HUDEP-2 (cell line): ENCODE measurements at regions not wholly inside any gene's neighbourhood (a gene's known extent, or its start where the extent isn't known, plus 50 kb on each side); places are given as distances from the start of the nearest gene placed in this dataset.

Source experiments
- DNase-seq, 76 experiments: peaks; one replicate each; lab custom pipeline; 2025; ENCODE audit not compliant: unreplicated experiment in 76 of 76; lab: John Stamatoyannopoulos, UW

GRCh38 chr13:88526186-88526852 is 855.1 kb downstream of the SLITRK5 start:
- DNase-seq = no peak

GRCh38 chr13:88526853-88527215 is 855.7 kb downstream of the SLITRK5 start:
- no peak for DNase-seq

GRCh38 chr13:88541994-88542393 is 870.8 kb downstream of the SLITRK5 start:
- DNase-seq = no peak

GRCh38 chr13:88544836-88545235 is 873.7 kb downstream of the SLITRK5 start:
- no peak for DNase-seq

- DNase-seq = no peak
Observed at GRCh38 chr13:88552966-88553365, 881.8 kb downstream of the SLITRK5 start.

- no peak for DNase-seq
Observed at GRCh38 chr13:88565566-88565965, 894.4 kb downstream of the SLITRK5 start.

GRCh38 chr13:88585861-88586260 is 914.7 kb downstream of the SLITRK5 start:
- DNase-seq = no peak

GRCh38 chr13:88586263-88586662 is 915.1 kb downstream of the SLITRK5 start:
- DNase-seq = no peak

GRCh38 chr13:88590574-88590973 is 919.4 kb downstream of the SLITRK5 start:
- DNase-seq = no peak

GRCh38 chr13:88592105-88592504 is 920.9 kb downstream of the SLITRK5 start:
- DNase-seq = no peak

- DNase-seq = no peak
Observed at GRCh38 chr13:88601949-88602348, 930.8 kb downstream of the SLITRK5 start.

GRCh38 chr13:88602786-88603777 is 931.9 kb downstream of the SLITRK5 start:
- no peak for DNase-seq

GRCh38 chr13:88617176-88617575 is 946.0 kb downstream of the SLITRK5 start:
- DNase-seq = no peak

- no peak for DNase-seq
Observed at GRCh38 chr13:88622362-88622973, 951.3 kb downstream of the SLITRK5 start.

- DNase-seq = no peak
Observed at GRCh38 chr13:88623150-88623549, 952.0 kb downstream of the SLITRK5 start.

GRCh38 chr13:88627071-88627470 is 955.9 kb downstream of the SLITRK5 start:
- no peak for DNase-seq

GRCh38 chr13:88628882-88629281 is 957.7 kb downstream of the SLITRK5 start:
- no peak for DNase-seq

- no peak for DNase-seq
Observed at GRCh38 chr13:88637935-88638334, 966.8 kb downstream of the SLITRK5 start.

- DNase-seq = no peak
Observed at GRCh38 chr13:88643233-88643632, 972.1 kb downstream of the SLITRK5 start.

- no peak for DNase-seq
Observed at GRCh38 chr13:88648598-88649373, 977.6 kb downstream of the SLITRK5 start.

- no peak for DNase-seq
Observed at GRCh38 chr13:88649855-88650254, 978.7 kb downstream of the SLITRK5 start.
